ENCODE measurements at regions not wholly inside any gene's neighbourhood (a gene's known extent, or its start where the extent isn't known, plus 50 kb on each side); places are given as distances from the start of the nearest gene placed in this dataset.
A peak's percentile ranks its signal among the peaks of the same experiment; 100 is the strongest.
"Not testable (repeated sequence)": the region's sequence is repeated elsewhere in the genome, so short reads cannot be mapped to it uniquely, and the experiment has no call there.

- Histone ChIP-seq H2AFZ (ENCODE audit: low read length) (no peak overlapping the region), H3K9ac (ENCODE audit: insufficient read depth, low read length) (no peak overlapping the region), H3K27ac (ENCODE audit: insufficient read depth, low read length) (no peak overlapping the region), H3K4me2 (ENCODE audit: extremely low read depth, insufficient read depth, low read length) (no peak overlapping the region), H3K36me3 (ENCODE audit: control insufficient read depth, insufficient read depth, low read length) (no peaks in the 10 kb centered on the region), H3K9me3 (ENCODE audit: control insufficient read depth, insufficient read depth, low read depth, low read length) (no peaks in the 10 kb centered on the region), H3K4me3 (replicated peaks in 1 of 4; ENCODE audit: control extremely low read depth in 1 of 4, insufficient read depth in 1 of 4, low read depth in 3 of 4, low read length in 4 of 4) (peak overlapping the region in 2 of 4 experiments; percentile 31 to 34), H3K4me1 (ENCODE audit: control insufficient read depth, extremely low read depth, insufficient read depth, low read length) (no peaks in the 10 kb centered on the region), H3K79me2 (ENCODE audit: control insufficient read depth, insufficient read depth, low read length) (no peaks in the 10 kb centered on the region), H3K27me3 (ENCODE audit: control insufficient read depth, insufficient read depth, low read length) (no peaks in the 10 kb centered on the region), H4K20me1 (ENCODE audit: control insufficient read depth, extremely low read depth, insufficient read depth, low read length) (no peaks in the 10 kb centered on the region)
- DNase-seq (ENCODE audit: low read depth in 2 of 2), result peak in 1 of 2 donors; percentile 26
- no peak for TF ChIP-seq EZH2 (IDR thresholded peaks at IDR 0.05; ENCODE audit: low read length, missing control alignments)
- TF ChIP-seq CTCF (conservative IDR thresholded peaks at IDR 0.05 in 1 of 2, IDR thresholded peaks at IDR 0.05 in 1 of 2; ENCODE audit: low read depth in 1 of 2, low read length in 2 of 2), result no peak
Measured at GRCh38 chr9:63859475-63860215, 1425.4 kb downstream of the FOXD4L5 start.

GRCh38 chr9:63859090-63859474 is 1425.9 kb downstream of the FOXD4L5 start:
- not testable (repeated sequence) for H3K9ac ChIP-seq (ENCODE audit: insufficient read depth, low read length); H3K36me3 ChIP-seq (ENCODE audit: control insufficient read depth, insufficient read depth, low read length); H2AFZ ChIP-seq (ENCODE audit: low read length); H3K4me2 ChIP-seq (ENCODE audit: extremely low read depth, insufficient read depth, low read length); H4K20me1 ChIP-seq (ENCODE audit: control insufficient read depth, extremely low read depth, insufficient read depth, low read length); H3K27ac ChIP-seq (ENCODE audit: insufficient read depth, low read length); H3K9me3 ChIP-seq (ENCODE audit: control insufficient read depth, insufficient read depth, low read depth, low read length); H3K27me3 ChIP-seq (ENCODE audit: control insufficient read depth, insufficient read depth, low read length); DNase-seq (ENCODE audit: low read depth in 2 of 2); H3K79me2 ChIP-seq (ENCODE audit: control insufficient read depth, insufficient read depth, low read length); H3K4me1 ChIP-seq (ENCODE audit: control insufficient read depth, extremely low read depth, insufficient read depth, low read length)
- peak overlapping the region in 2 of 4 experiments; percentile 31 to 34 for H3K4me3 ChIP-seq (replicated peaks in 1 of 4; ENCODE audit: control extremely low read depth in 1 of 4, insufficient read depth in 1 of 4, low read depth in 3 of 4, low read length in 4 of 4)

- DNase-seq (ENCODE audit: low read depth in 2 of 2), result not testable (repeated sequence)
Measured at GRCh38 chr9:63853140-63853751, 1431.8 kb downstream of the FOXD4L5 start.

GRCh38 chr9:63824804-63825203 is 1460.2 kb downstream of the FOXD4L5 start:
- not testable (repeated sequence) for H2AFZ ChIP-seq (ENCODE audit: low read length); H4K20me1 ChIP-seq (ENCODE audit: control insufficient read depth, extremely low read depth, insufficient read depth, low read length); H3K4me1 ChIP-seq (ENCODE audit: control insufficient read depth, extremely low read depth, insufficient read depth, low read length); H3K36me3 ChIP-seq (ENCODE audit: control insufficient read depth, insufficient read depth, low read length); H3K4me2 ChIP-seq (ENCODE audit: extremely low read depth, insufficient read depth, low read length); H3K9ac ChIP-seq (ENCODE audit: insufficient read depth, low read length); H3K79me2 ChIP-seq (ENCODE audit: control insufficient read depth, insufficient read depth, low read length); H3K4me3 ChIP-seq (replicated peaks in 1 of 4; ENCODE audit: control extremely low read depth in 1 of 4, insufficient read depth in 1 of 4, low read depth in 3 of 4, low read length in 4 of 4); DNase-seq (ENCODE audit: low read depth in 2 of 2); H3K27ac ChIP-seq (ENCODE audit: insufficient read depth, low read length); H3K9me3 ChIP-seq (ENCODE audit: control insufficient read depth, insufficient read depth, low read depth, low read length); H3K27me3 ChIP-seq (ENCODE audit: control insufficient read depth, insufficient read depth, low read length)

More at GRCh38 chr9:63853140-63853751, 1431.8 kb downstream of the FOXD4L5 start:
- not testable (repeated sequence) for H3K4me2 ChIP-seq (ENCODE audit: extremely low read depth, insufficient read depth, low read length); H3K9ac ChIP-seq (ENCODE audit: insufficient read depth, low read length); H3K27me3 ChIP-seq (ENCODE audit: control insufficient read depth, insufficient read depth, low read length); H3K79me2 ChIP-seq (ENCODE audit: control insufficient read depth, insufficient read depth, low read length); H2AFZ ChIP-seq (ENCODE audit: low read length); H3K4me1 ChIP-seq (ENCODE audit: control insufficient read depth, extremely low read depth, insufficient read depth, low read length); H3K4me3 ChIP-seq (replicated peaks in 1 of 4; ENCODE audit: control extremely low read depth in 1 of 4, insufficient read depth in 1 of 4, low read depth in 3 of 4, low read length in 4 of 4); H3K27ac ChIP-seq (ENCODE audit: insufficient read depth, low read length); H3K36me3 ChIP-seq (ENCODE audit: control insufficient read depth, insufficient read depth, low read length); H3K9me3 ChIP-seq (ENCODE audit: control insufficient read depth, insufficient read depth, low read depth, low read length); H4K20me1 ChIP-seq (ENCODE audit: control insufficient read depth, extremely low read depth, insufficient read depth, low read length)

- H3K4me2 ChIP-seq (ENCODE audit: extremely low read depth, insufficient read depth, low read length); H3K4me3 ChIP-seq (replicated peaks in 1 of 4; ENCODE audit: control extremely low read depth in 1 of 4, insufficient read depth in 1 of 4, low read depth in 3 of 4, low read length in 4 of 4); H3K79me2 ChIP-seq (ENCODE audit: control insufficient read depth, insufficient read depth, low read length); H3K27ac ChIP-seq (ENCODE audit: insufficient read depth, low read length); H4K20me1 ChIP-seq (ENCODE audit: control insufficient read depth, extremely low read depth, insufficient read depth, low read length); H3K9me3 ChIP-seq (ENCODE audit: control insufficient read depth, insufficient read depth, low read depth, low read length); H3K9ac ChIP-seq (ENCODE audit: insufficient read depth, low read length); H3K27me3 ChIP-seq (ENCODE audit: control insufficient read depth, insufficient read depth, low read length); H3K36me3 ChIP-seq (ENCODE audit: control insufficient read depth, insufficient read depth, low read length); H3K4me1 ChIP-seq (ENCODE audit: control insufficient read depth, extremely low read depth, insufficient read depth, low read length); H2AFZ ChIP-seq (ENCODE audit: low read length): not testable (repeated sequence)
- DNase-seq (ENCODE audit: low read depth in 2 of 2), result peak; percentile 14 to 17
Measured at GRCh38 chr9:63823375-63824201, 1461.4 kb downstream of the FOXD4L5 start.
